Breast epithelium (tissue), 4 donors: ENCODE measurements at regions not wholly inside any gene's neighbourhood (a gene's known extent, or its start where the extent isn't known, plus 50 kb on each side); places are given as distances from the start of the nearest gene placed in this dataset.

Experiments used
- DNase-seq, 2 donors: peaks; one replicate each; pipeline ENCODE4 v3.0.0-alpha.2; 2019; ENCODE audit warnings: low spot score in 2 of 2
- H3K27ac ChIP-seq, 2 donors: fragments of 200-600 bp; sonication (generic) in 1 of 2; one replicate each; pipeline ENCODE4 v1.5.1; 2016 to 2019; ENCODE audit warnings: mild to moderate bottlenecking in 1 of 2
- H3K27me3 ChIP-seq, 2 donors: fragments of 200-600 bp; sonication (generic) in 1 of 2; one replicate each; pipeline versions ENCODE4 v1.5.1 to v1.6.0; 2017 to 2019; ENCODE audit warnings: control low read depth in 1 of 2, mild to moderate bottlenecking in 1 of 2
- H3K36me3 ChIP-seq: fragments of 200-600 bp; one replicate; pipeline ENCODE4 v1.5.1; 2019
- H3K4me1 ChIP-seq, 2 donors: fragments of 200-600 bp; sonication (generic); one replicate each; pipeline ENCODE4 v1.5.1; 2016 to 2019; ENCODE audit warnings: control low read depth in 1 of 2
- H3K4me3 ChIP-seq, 3 donors: fragments of 200-600 bp; sonication (generic); 1 replicate in 2 of 3; 2 replicates in 1 of 3; pipeline ENCODE4 v1.5.1; 2016 to 2019; ENCODE audit warnings: mild to moderate bottlenecking in 3 of 3, moderate library complexity in 2 of 3
- H3K9me3 ChIP-seq, 2 donors: fragments of 200-600 bp; sonication (generic) in 1 of 2; one replicate each; pipeline ENCODE4 v1.5.1; 2016 to 2019; ENCODE audit warnings: control low read depth in 1 of 2
- POLR2A ChIP-seq: fragments of 450-650 bp; IDR thresholded peaks from one replicate; pipeline ENCODE4 v1.6.1; 2016; ENCODE audit warnings: antibody characterized with exemption, mild to moderate bottlenecking, moderate library complexity
- POLR2AphosphoS5 ChIP-seq, 3 donors: sonication (generic); formaldehyde crosslinking; IDR thresholded peaks; one replicate each; pipeline ENCODE4 v1.6.1; 2017; ENCODE audit warnings: antibody characterized with exemption in 3 of 3
- intact Hi-C: fragments of 100-400 bp; cut with DNase I; formaldehyde crosslinking; loops from one replicate; pipeline ENCODE4 v1.15.1; 2023; ENCODE audit warnings: low total_unique reads
- TF ChIP-seq, protein P1 (sequence below), 3 donors: fragments of 450-650 bp; IDR thresholded peaks; one replicate each; pipeline ENCODE4 v1.5.1; 2016 to 2017; ENCODE audit warnings: antibody characterized with exemption in 3 of 3, mild to moderate bottlenecking in 3 of 3, moderate library complexity in 3 of 3

DNA sequence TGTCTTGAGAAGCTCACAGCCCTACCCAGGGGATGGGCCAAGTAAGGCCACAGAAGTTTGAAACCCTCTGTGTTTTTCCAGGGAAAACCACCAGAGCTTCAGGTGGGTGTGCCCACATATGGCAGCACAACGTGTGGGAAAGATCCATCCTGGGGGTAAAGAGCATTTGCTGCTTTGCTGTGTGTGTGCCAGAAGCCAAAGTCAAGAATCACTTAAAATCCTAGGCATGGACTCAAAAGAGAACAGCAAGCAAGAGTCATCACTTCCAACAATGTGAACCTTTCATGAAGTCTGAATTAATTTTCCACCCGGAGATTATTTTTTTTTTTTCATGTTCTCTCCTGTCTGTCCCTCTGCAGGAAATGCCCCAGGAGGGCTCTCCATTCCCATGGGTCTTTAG, 308.2 kb upstream of the SGK1 start:
- Histone ChIP-seq H3K4me1 (no peaks in the 10 kb centered on the region), H3K27ac (peak overlapping the region; percentile 59), H3K36me3 (no peaks in the 10 kb centered on the region), H3K27me3 (no peaks in the 10 kb centered on the region), H3K4me3 (no peak overlapping the region), H3K9me3 (no peaks in the 10 kb centered on the region)
- DNase-seq = peak in 1 of 2 donors; percentile 49
- intact Hi-C loops = no loop called here
- TF ChIP-seq, protein P1, sequence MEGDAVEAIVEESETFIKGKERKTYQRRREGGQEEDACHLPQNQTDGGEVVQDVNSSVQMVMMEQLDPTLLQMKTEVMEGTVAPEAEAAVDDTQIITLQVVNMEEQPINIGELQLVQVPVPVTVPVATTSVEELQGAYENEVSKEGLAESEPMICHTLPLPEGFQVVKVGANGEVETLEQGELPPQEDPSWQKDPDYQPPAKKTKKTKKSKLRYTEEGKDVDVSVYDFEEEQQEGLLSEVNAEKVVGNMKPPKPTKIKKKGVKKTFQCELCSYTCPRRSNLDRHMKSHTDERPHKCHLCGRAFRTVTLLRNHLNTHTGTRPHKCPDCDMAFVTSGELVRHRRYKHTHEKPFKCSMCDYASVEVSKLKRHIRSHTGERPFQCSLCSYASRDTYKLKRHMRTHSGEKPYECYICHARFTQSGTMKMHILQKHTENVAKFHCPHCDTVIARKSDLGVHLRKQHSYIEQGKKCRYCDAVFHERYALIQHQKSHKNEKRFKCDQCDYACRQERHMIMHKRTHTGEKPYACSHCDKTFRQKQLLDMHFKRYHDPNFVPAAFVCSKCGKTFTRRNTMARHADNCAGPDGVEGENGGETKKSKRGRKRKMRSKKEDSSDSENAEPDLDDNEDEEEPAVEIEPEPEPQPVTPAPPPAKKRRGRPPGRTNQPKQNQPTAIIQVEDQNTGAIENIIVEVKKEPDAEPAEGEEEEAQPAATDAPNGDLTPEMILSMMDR (IDR thresholded peaks at IDR 0.05) = no peak
- TF ChIP-seq POLR2A (no peak), POLR2AphosphoS5 (IDR thresholded peaks at IDR 0.05) (no peak)

DNA sequence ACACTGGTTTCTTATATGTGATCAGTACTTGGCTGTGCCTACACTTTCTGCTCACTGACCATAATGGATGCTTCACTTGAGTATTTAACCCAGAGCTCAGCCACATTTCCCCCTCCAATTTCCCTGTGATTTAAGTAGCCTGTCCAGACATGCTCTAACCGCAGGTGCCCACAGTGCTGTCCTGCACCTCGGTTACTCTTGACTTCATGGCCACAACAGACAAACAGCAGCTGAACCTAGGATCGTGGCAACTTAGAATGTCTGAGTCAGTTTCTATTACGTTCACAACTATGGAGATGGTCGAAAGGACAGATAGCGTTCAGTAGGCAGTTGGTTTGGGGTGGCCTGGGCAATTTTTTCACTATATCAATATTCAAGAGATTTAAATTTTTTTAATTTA, 306.9 kb upstream of the SGK1 start:
- Histone ChIP-seq H3K27me3 (no peaks in the 10 kb centered on the region), H3K27ac (peak overlapping the region; percentile 53 to 59), H3K36me3 (no peaks in the 10 kb centered on the region), H3K4me3 (no peak overlapping the region), H3K4me1 (no peaks in the 10 kb centered on the region), H3K9me3 (no peaks in the 10 kb centered on the region)
- TF ChIP-seq POLR2A (no peak), POLR2AphosphoS5 (IDR thresholded peaks at IDR 0.05) (no peak)
- TF ChIP-seq, protein P1 (IDR thresholded peaks at IDR 0.05) = no peak
- intact Hi-C loops = no loop called here
- no peak for DNase-seq

DNA sequence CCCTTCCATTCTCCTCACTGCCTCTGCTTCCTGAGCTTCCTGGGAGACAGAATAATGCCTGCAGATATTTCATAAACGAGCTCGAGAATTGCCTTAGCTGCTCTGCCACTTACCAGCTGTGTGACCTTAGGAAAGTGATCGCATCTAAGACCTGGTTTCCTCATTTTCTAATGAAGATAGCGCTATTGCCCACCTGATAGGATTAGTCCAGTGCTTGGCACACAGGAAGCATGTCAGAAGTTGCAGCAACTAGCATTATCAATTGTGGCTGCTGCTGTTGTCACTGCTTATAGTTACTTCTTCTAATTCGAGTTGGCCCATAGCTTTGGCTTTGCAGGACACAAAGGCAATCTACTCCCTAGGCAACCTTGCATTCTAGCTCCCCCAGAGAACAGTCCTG, 305.5 kb upstream of the SGK1 start:
- DNase-seq = no peak
- intact Hi-C loops = no loop called here
- H3K27me3 ChIP-seq = no peaks in the 10 kb centered on the region
- no peak overlapping the region for H3K4me3 ChIP-seq
- TF ChIP-seq, protein P1 (IDR thresholded peaks at IDR 0.05) = no peak
- TF ChIP-seq POLR2AphosphoS5 (IDR thresholded peaks at IDR 0.05) (no peak), POLR2A (no peak)
- no peaks in the 10 kb centered on the region for H3K9me3 ChIP-seq
- no peaks in the 10 kb centered on the region for H3K36me3 ChIP-seq
- no peaks in the 10 kb centered on the region for H3K4me1 ChIP-seq
- H3K27ac ChIP-seq = peak overlapping the region in 1 of 2 donors; percentile 20

DNA sequence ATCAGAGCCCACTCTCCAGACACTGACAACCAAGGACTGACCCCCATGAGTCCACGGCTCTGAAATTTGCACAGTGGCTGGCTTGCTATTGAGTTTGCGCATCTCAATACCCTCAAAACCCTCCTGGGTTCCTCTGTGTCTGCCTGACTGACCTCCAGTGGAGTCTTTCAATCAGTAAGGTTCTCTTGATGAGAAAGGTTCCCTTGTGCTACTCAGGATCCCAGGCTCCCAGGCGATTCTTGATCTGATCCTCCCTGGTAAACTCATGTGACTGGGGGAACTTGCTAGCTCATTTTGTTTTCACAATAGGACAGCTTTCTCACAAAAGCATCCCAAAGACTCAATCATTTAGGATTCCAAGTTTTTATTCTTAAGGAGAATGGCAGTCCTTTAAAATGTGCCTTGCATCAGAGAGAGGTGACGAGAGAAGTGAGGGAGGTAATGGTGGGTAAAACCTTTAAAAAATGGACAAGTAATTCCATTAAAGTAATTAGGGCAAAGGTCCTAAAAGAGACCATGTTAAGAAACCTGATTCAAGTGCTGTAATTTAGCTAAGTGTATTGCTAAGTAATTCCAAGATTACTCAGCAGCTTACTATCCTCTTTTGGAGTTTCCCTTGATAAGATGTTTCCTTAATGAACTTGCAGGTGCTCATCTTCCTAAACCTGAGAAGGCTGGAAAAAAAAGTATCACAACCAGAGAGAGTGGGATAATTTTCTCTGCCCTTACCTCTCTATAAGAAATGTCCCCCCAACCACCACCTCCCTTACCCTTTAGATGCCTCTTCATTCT, 304.7 kb upstream of the SGK1 start:
- H3K4me1 ChIP-seq = peaks cover 0 to 5% of the 10 kb centered on the region in 2 donors
- H3K4me3 ChIP-seq = no peak overlapping the region
- H3K27me3 ChIP-seq = no peaks in the 10 kb centered on the region
- no peak for DNase-seq
- TF ChIP-seq POLR2AphosphoS5 (IDR thresholded peaks at IDR 0.05) = no peak
- TF ChIP-seq, protein P1 (IDR thresholded peaks at IDR 0.05) = no peak
- no peak for TF ChIP-seq POLR2A
- H3K27ac ChIP-seq = peak overlapping the region; percentile 78 to 83
- H3K9me3 ChIP-seq = no peaks in the 10 kb centered on the region
- no peaks in the 10 kb centered on the region for H3K36me3 ChIP-seq
- intact Hi-C loops = no loop called here

DNA sequence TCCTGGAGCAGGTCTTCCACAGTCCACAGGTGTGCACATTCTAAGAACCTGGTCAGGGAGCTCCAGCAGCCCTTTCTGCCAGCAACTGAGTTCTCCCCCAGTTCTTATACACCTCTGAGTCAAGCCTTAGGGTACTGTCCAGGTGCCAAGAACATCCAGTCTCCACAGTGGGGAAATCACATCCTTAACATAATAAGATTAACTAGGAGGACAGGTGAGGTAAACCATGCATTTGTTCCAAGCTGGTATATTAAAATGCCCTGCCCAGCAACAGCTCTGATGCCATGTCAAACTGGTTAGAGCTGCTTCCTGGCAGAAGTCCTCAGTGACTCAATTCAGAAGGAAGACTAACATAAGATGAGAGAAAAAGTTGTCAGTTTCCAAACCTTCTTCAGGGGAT, 303.9 kb upstream of the SGK1 start:
- intact Hi-C loops = no loop called here
- peak overlapping the region; percentile 78 to 83 for H3K27ac ChIP-seq
- peak in 1 of 2 donors; percentile 89 for DNase-seq

More for the DNA sequence above, 303.9 kb upstream of the SGK1 start:
- Histone ChIP-seq H3K9me3 (no peaks in the 10 kb centered on the region), H3K36me3 (no peaks in the 10 kb centered on the region), H3K4me1 (peaks cover 0 to 5% of the 10 kb centered on the region in 2 donors), H3K27me3 (no peaks in the 10 kb centered on the region), H3K4me3 (no peak overlapping the region)
- TF ChIP-seq POLR2A (no peak), POLR2AphosphoS5 (IDR thresholded peaks at IDR 0.05) (peak in 2 of 3 donors; percentile 32 to 63)
